GM18505 (cell line): ENCODE measurements at regions not wholly inside any gene's neighbourhood (a gene's known extent, or its start where the extent isn't known, plus 50 kb on each side); places are given as distances from the start of the nearest gene placed in this dataset.
A peak's percentile ranks its signal among the peaks of the same experiment; 100 is the strongest.

Experiments
- ATAC-seq: cut with Tn5 transposase; IDR thresholded peaks from one replicate; pipeline ENCODE4 v1.9.1; 2021; ENCODE audit not compliant: unreplicated experiment
- POLR2A ChIP-seq: IDR thresholded peaks from 4 replicates; pipeline ENCODE4 v1.6.1; 2011; ENCODE audit warnings: borderline replicate concordance; ENCODE audit not compliant: insufficient read depth, insufficient read length; ENCODE audit errors: extremely low read depth

DNA sequence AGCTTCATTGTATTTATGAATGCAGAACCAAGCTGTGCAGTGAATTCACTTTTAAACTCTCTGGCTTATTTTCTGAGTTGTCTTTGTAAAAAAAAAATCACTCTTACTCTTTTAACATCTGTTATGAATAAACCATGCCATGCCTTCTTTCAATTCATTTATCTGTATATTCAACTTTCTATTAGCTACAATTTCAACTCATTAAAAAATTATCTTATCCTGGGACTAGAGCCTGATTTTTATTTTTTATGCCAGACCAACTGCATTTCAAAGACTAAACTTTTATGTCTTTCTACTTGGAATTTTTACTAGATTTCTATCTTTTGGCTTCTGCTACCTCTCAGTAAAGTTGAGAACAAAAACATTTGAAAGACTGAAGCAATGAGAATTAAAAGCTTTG lies 342.7 kb downstream of the DEPDC1B start:
- no peak for TF ChIP-seq POLR2A
- ATAC-seq = no peak

DNA sequence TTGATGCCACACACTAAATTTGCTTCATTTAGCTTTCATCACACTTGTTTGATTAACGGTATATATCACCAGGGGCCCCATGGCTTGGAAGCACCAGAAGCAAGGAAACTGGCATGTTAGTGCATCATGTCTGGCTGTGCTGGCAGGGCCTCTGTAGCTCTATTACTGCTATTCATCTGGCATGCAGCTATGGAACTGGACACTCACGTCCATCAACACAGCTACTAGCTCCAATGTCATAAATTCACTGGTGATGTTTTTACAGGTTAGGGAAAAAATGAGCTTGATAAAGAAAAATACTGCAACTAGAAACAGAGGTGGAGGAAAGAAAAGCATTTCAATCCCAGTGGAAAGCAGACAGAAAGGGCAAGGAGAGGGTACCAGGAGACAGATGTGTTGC lies 343.2 kb downstream of the DEPDC1B start:
- ATAC-seq = no peak
- no peak for TF ChIP-seq POLR2A

GRCh38 chr5:60355181-60355580 lies 344.8 kb downstream of the DEPDC1B start:
- TF ChIP-seq POLR2A = no peak
- ATAC-seq = no peak

GRCh38 chr5:60354311-60354710 lies 345.7 kb downstream of the DEPDC1B start:
- no peak for ATAC-seq
- no peak for TF ChIP-seq POLR2A

DNA sequence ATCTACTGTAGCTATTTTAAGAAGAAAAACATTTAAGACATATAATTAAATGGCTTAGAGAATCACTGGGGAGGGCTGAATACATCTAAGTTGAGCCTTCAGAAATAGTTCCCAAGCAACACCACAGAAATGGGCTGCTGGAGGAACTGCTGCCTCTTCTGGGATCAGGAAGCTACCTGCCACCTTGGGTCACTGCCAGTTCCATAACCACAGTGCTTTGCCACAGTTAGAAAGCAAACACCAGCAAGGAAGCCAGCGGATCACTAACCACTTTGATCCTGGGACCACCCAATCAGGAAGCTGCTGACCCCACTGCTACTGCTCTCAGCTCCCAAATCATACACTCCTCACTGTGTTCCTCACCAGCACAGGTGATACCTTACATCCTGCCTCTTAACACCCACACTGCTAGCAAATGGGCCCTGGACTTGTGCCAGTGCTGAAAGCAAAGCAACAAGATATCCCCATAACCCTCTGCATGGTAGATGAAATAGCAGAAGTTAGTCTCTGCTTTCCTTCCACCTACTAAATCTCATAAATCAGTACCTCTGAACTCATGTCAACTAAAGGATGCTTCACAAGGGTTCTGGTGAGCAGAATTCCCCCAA lies 346.9 kb downstream of the DEPDC1B start:
- TF ChIP-seq POLR2A = no peak
- no peak for ATAC-seq

- ATAC-seq = no peak
- no peak for TF ChIP-seq POLR2A
These were observed 349.2 kb downstream of the DEPDC1B start for GRCh38 chr5:60350794-60351193.

DNA sequence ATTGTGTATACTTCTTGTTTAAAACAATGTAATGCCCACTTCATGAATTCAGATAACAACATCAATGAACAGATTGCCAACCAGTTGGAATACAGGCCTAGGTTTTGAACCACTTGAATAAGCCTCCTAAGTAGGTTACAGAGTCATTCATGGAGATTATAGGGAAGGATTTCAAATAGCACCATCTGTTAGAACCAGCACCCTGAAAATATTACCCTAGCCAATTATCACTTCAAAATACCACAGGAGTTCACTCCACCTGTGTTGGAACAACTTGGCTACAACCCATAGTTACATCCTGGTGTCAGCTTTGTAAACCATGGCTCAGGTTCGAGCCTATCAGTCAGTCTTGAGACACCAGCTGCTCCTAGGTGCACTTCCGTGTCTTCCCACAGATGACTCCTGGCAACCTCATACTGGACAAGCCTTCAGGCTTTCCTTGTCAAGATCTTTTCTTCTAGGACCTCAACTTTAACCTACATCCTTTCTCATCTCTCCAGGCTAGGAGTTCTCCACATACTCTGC lies 350.0 kb downstream of the DEPDC1B start:
- no peak for TF ChIP-seq POLR2A
- no peak for ATAC-seq

DNA sequence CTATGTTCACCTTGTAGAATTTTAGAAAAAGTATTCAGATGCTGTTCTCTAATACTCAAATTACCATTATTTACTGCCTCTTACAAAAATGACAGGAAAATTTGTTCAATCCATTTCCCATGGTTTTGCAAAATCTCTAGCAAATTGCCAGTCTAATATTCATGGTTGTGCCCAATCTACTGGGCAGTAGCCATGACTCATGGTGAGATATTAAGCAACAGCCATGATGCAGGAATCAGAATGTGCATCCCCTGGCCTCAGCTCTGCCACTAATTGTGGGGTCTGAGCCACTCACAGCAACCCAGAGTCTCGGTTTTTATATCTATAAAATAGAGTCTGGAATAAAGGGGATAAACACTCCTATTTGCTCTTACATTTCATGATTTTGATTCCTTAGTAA lies 353.6 kb downstream of the DEPDC1B start:
- no peak for TF ChIP-seq POLR2A
- no peak for ATAC-seq

GRCh38 chr5:60343102-60343501 lies 356.9 kb downstream of the DEPDC1B start:
- no peak for ATAC-seq

GRCh38 chr5:60340965-60341471 lies 358.9 kb downstream of the DEPDC1B start:
- ATAC-seq = peak; percentile 64

More at GRCh38 chr5:60343102-60343501, 356.9 kb downstream of the DEPDC1B start:
- TF ChIP-seq POLR2A = no peak

GRCh38 chr5:60340326-60340725 lies 359.6 kb downstream of the DEPDC1B start:
- ATAC-seq = no peak
- no peak for TF ChIP-seq POLR2A

More at GRCh38 chr5:60340965-60341471, 358.9 kb downstream of the DEPDC1B start:
- no peak for TF ChIP-seq POLR2A

GRCh38 chr5:60339691-60340201 lies 360.2 kb downstream of the DEPDC1B start:
- no peak for ATAC-seq
- no peak for TF ChIP-seq POLR2A

DNA sequence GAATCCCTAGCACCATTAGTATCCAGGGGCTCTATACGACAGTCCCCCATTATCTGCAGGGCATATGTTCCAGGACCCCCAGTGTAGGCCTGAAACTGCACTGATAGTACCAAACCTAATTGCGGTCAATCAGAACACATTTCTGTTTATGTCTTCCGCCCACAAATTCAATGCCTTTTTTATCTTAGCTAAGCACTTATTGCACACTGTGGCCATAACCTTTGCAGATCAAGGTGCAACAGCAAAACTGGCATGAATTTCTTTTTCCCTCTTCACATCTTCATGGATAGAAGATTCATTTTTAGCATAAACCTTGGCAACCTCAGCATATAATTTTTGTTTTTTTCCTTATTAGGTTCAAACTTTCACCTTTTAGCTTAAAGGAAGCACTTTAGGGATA lies 361.1 kb downstream of the DEPDC1B start:
- ATAC-seq = no peak
- no peak for TF ChIP-seq POLR2A

GRCh38 chr5:60336491-60336890 lies 363.5 kb downstream of the DEPDC1B start:
- TF ChIP-seq POLR2A = no peak
- no peak for ATAC-seq
